Loucy (cell line): ENCODE measurements at regions not wholly inside any gene's neighbourhood (a gene's known extent, or its start where the extent isn't known, plus 50 kb on each side); places are given as distances from the start of the nearest gene placed in this dataset.

Experiments
- EZH2phosphoT487 ChIP-seq: fragments of 200-600 bp; IDR thresholded peaks from 2 replicates; pipeline ENCODE4 v1.6.1; 2018; ENCODE audit warnings: antibody characterized with exemption, mild to moderate bottlenecking, moderate library complexity, borderline replicate concordance
- TF ChIP-seq, protein P1 (sequence below): fragments of 200-600 bp; sonication (generic); conservative IDR thresholded peaks from 2 replicates; pipeline ENCODE4 v1.5.1; 2014; ENCODE audit warnings: mild to moderate bottlenecking, antibody characterized with exemption, low read length

DNA sequence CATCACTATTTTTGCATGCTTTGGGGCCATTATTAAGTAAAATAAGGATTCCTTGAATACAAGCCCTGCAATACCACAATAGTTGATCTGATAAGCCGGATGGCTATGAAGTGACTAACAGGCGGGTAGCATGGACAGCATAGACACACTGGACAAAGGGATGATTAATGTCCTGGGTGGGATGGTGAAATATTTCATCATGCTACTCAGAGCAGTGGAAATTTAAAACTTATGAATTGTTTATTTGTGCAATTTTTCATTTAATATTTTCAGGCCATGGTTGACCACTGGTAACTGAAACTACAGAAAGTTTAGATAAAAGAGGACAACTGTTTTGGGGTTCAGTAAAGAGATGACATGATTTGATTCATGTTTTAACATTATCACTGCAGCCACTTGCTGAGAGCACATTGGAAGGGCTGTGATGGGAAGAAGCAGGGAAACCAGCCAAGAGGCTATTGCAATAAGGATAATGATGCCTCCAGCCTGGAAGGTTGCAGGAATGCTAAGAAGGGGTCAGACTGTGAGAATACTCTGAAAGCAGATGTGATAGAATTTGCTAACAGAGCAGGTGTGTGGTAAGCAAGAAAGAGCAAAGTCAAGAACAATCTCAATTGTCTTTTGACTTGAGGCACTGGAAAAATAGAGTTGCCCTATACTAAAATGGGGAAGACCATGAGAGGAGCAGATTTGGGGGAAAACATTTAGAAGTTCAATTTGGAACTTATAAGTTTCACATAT is 62.5 kb upstream of the TNFSF4 start:
- TF ChIP-seq, protein P1, sequence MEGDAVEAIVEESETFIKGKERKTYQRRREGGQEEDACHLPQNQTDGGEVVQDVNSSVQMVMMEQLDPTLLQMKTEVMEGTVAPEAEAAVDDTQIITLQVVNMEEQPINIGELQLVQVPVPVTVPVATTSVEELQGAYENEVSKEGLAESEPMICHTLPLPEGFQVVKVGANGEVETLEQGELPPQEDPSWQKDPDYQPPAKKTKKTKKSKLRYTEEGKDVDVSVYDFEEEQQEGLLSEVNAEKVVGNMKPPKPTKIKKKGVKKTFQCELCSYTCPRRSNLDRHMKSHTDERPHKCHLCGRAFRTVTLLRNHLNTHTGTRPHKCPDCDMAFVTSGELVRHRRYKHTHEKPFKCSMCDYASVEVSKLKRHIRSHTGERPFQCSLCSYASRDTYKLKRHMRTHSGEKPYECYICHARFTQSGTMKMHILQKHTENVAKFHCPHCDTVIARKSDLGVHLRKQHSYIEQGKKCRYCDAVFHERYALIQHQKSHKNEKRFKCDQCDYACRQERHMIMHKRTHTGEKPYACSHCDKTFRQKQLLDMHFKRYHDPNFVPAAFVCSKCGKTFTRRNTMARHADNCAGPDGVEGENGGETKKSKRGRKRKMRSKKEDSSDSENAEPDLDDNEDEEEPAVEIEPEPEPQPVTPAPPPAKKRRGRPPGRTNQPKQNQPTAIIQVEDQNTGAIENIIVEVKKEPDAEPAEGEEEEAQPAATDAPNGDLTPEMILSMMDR: no peak
- no peak for TF ChIP-seq EZH2phosphoT487
